WERI-Rb-1 (cell line): ENCODE measurements at regions not wholly inside any gene's neighbourhood (a gene's known extent, or its start where the extent isn't known, plus 50 kb on each side); places are given as distances from the start of the nearest gene placed in this dataset.

Source experiments
- DNase-seq: peaks from one replicate; pipeline ENCODE4 v3.0.0-alpha.2; 2020
- H3K27ac ChIP-seq: fragments of 250-450 bp; sonication (Bioruptor Pico); 2 replicates; pipeline ENCODE4 v1.5.1; 2020; ENCODE audit warnings: mild to moderate bottlenecking, moderate library complexity
- H3K27me3 ChIP-seq: fragments of 250-450 bp; sonication (Bioruptor Pico); 2 replicates; pipeline ENCODE4 v1.5.1; 2021; ENCODE audit warnings: mild to moderate bottlenecking, low read depth, moderate library complexity; ENCODE audit not compliant: insufficient read depth, severe bottlenecking
- H3K36me3 ChIP-seq: fragments of 250-450 bp; sonication (Bioruptor Pico); 2 replicates; pipeline ENCODE4 v1.5.1; 2020; ENCODE audit warnings: mild to moderate bottlenecking, moderate library complexity
- H3K4me3 ChIP-seq: 2 replicates; pipeline ENCODE4 v1.5.1; 2011; ENCODE audit warnings: low read depth, mild to moderate bottlenecking, control low read depth, low read length
- H3K9me3 ChIP-seq: fragments of 250-450 bp; sonication (Bioruptor Pico); 2 replicates; pipeline ENCODE4 v1.5.1; 2021; ENCODE audit warnings: mild to moderate bottlenecking, moderate library complexity; ENCODE audit not compliant: severe bottlenecking
- TF ChIP-seq, protein P1 (sequence below): IDR thresholded peaks from 2 replicates; pipeline ENCODE4 v1.5.1; 2011; ENCODE audit warnings: low read depth, mild to moderate bottlenecking, control low read depth, inconsistent platforms, low read length

DNA sequence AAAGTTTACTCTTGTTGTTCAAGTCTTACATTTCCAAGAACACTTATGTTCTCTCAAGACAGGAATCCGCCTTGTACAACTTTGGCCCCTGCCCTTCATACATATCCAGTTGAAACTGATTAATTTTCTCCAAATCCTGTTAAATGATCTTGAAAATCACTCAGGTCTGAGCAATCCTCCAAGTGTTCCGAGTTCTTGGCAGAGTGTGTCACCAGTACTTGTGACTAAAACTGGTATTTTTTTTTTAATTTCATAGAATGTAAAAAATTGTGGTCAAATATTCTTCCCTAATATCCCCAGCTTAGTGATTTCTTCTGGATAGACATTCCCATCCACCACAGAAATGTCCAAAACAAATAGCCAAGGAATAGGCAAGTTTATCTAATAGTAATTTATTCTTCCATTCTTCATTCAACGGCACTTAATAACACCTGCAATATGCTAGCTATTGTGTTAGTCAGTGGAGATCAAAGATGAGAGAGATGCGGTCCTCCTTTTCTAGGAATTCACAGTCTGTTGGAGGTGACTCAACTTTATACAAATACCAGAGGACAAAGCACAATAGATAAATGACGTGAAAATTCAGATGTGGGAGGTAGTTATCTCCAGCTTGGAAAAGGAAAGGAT, 71.4 kb downstream of the DIRAS3 start:
- Histone ChIP-seq H3K27me3 (no peaks in the 10 kb centered on the region), H3K9me3 (no peaks in the 10 kb centered on the region), H3K4me3 (no peak overlapping the region), H3K27ac (no peak overlapping the region), H3K36me3 (no peaks in the 10 kb centered on the region)
- TF ChIP-seq, protein P1, sequence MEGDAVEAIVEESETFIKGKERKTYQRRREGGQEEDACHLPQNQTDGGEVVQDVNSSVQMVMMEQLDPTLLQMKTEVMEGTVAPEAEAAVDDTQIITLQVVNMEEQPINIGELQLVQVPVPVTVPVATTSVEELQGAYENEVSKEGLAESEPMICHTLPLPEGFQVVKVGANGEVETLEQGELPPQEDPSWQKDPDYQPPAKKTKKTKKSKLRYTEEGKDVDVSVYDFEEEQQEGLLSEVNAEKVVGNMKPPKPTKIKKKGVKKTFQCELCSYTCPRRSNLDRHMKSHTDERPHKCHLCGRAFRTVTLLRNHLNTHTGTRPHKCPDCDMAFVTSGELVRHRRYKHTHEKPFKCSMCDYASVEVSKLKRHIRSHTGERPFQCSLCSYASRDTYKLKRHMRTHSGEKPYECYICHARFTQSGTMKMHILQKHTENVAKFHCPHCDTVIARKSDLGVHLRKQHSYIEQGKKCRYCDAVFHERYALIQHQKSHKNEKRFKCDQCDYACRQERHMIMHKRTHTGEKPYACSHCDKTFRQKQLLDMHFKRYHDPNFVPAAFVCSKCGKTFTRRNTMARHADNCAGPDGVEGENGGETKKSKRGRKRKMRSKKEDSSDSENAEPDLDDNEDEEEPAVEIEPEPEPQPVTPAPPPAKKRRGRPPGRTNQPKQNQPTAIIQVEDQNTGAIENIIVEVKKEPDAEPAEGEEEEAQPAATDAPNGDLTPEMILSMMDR = no peak
- DNase-seq = no peak

DNA sequence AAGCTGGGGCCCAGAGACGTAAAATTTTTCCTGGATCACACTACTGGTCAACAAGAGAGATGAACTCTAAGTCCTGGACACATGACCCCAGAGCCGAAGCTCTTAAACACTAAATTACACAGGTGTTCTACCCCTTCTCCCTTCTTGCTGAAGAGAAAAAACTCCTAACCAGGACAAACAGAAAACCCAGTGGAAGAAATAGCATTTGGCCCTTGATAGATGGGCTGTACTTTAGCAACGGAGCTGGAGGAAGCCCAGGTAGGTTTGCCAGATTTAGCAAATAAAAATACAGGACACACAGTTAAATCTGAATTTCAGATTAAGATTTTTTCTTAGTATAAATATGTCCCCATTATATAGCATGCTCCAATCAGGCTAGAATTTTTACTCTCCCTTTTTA, 72.7 kb downstream of the DIRAS3 start:
- Histone ChIP-seq H3K9me3 (no peaks in the 10 kb centered on the region), H3K27me3 (no peaks in the 10 kb centered on the region), H3K36me3 (no peaks in the 10 kb centered on the region), H3K27ac (no peak overlapping the region), H3K4me3 (no peak overlapping the region)
- DNase-seq = no peak
- TF ChIP-seq, protein P1 = no peak

DNA sequence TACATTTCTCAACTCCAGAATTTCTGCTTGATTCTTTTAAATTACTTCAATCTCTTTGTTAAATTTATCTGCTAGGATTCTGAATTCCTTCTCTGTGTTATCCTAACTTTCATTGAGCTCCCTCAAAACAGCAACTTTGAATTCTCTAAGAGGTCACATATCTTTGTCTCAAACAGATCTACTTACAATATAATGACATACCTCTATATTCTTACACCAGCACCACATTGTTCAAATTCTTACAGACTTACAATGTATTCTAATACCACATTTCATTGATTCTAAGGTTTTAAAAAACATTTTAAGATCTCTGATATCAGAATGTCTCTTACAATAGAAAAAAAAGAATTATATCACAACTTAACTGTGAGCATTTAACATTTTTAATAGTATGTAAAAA, 77.4 kb downstream of the DIRAS3 start:
- Histone ChIP-seq H3K9me3 (no peaks in the 10 kb centered on the region), H3K4me3 (no peak overlapping the region), H3K36me3 (no peaks in the 10 kb centered on the region), H3K27me3 (no peaks in the 10 kb centered on the region), H3K27ac (no peak overlapping the region)
- TF ChIP-seq, protein P1 = no peak
- no peak for DNase-seq

DNA sequence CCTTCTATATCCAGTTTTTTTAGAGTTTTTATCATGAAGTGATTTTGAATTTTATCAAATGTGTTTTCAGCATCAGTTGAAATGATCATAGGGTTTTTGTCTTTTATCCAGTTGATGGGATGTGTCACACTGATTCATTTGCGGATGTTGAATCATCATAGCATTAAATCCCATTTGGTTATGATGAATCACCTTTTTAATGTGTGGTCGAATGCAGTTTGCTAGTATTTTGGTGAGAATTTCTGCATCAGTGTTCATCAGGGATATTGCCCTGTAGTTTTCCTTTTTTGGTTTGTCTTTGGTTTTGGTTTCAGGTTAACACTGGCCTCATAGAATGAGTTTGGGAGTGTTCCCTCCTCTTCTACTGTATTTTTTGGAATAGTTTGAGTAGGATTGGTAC, 80.3 kb downstream of the DIRAS3 start:
- Histone ChIP-seq H3K27me3 (no peaks in the 10 kb centered on the region), H3K4me3 (no peak overlapping the region), H3K9me3 (no peaks in the 10 kb centered on the region), H3K27ac (no peak overlapping the region), H3K36me3 (no peaks in the 10 kb centered on the region)
- DNase-seq = no peak
- TF ChIP-seq, protein P1 = no peak

DNA sequence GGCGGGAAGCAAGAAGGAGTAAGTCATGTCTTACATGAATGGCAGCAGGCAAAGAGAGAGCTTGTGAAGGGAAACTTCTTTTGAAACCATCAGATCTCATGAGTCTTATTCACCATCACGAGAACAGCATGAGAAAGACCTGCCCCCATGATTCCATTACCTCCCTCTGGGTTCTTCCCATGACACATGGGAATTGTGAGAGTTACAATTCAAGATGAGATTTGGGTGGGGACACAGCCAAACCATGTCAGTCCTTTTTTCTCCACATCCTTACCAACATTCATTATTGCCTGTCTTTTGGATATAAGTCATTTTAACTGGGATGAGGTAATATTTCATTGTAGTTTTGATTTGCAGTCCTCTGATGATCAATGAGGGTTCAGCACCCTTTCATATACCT, 81.0 kb downstream of the DIRAS3 start:
- H3K27me3 ChIP-seq = no peaks in the 10 kb centered on the region
- H3K9me3 ChIP-seq = no peaks in the 10 kb centered on the region
- no peak overlapping the region for H3K4me3 ChIP-seq
- TF ChIP-seq, protein P1 = no peak
- H3K36me3 ChIP-seq = no peaks in the 10 kb centered on the region
- H3K27ac ChIP-seq = no peak overlapping the region
- no peak for DNase-seq

DNA sequence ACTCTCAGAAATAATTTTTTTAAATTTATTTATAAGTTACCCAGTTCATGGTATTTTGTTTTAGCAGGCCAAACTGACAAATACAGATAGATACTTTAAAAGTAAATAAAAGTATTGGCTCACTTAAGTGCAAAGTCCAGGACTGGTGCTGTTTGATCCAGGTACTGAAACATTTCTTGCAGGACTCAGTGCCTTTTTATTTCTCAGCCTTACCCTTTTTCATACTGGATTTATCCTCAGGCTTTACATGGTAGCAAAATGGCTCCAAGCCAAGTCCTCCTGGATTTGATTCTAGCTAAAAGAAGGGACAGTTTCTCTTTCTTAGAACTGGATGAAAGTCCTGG, 83.8 kb downstream of the DIRAS3 start:
- Histone ChIP-seq H3K4me3 (no peak overlapping the region), H3K27me3 (no peaks in the 10 kb centered on the region), H3K27ac (no peak overlapping the region), H3K9me3 (peaks cover 13% of the 10 kb centered on the region), H3K36me3 (no peaks in the 10 kb centered on the region)
- no peak for DNase-seq
- TF ChIP-seq, protein P1 = no peak
